Psoas muscle (tissue), 7 donors: ENCODE measurements at regions not wholly inside any gene's neighbourhood (a gene's known extent, or its start where the extent isn't known, plus 50 kb on each side); places are given as distances from the start of the nearest gene placed in this dataset.

Experiments used
- ATAC-seq, 4 donors: fragments of 200-7000 bp; cut with Tn5 transposase; one replicate each; pipeline ENCODE4 v1.9.1; 2020; ENCODE audit warnings: moderate library complexity in 3 of 4, mild to moderate bottlenecking in 2 of 4
- DNase-seq, 2 donors: peaks; one replicate each; pipeline ENCODE4 v3.0.0-alpha.2; 2020
- H3K27ac ChIP-seq: fragments of 200-600 bp; one replicate; pipeline ENCODE4 v1.8.0; 2022
- H3K27me3 ChIP-seq, 3 donors: fragments of 200-600 bp in 1 of 3; one replicate each; pipeline versions ENCODE4 v1.6.1 to v1.8.0; 2013 to 2022; ENCODE audit warnings: low read length in 2 of 3, mild to moderate bottlenecking in 2 of 3, moderate library complexity in 1 of 3; ENCODE audit not compliant: insufficient read depth in 3 of 3
- H3K36me3 ChIP-seq, 2 donors: fragments of 200-600 bp in 1 of 2; one replicate each; pipeline versions ENCODE4 v1.6.1 to v1.8.0; 2013 to 2022; ENCODE audit warnings: low read depth in 1 of 2, mild to moderate bottlenecking in 1 of 2, moderate library complexity in 1 of 2; ENCODE audit not compliant: insufficient read depth in 1 of 2
- H3K4me1 ChIP-seq: fragments of 200-600 bp; one replicate; pipeline ENCODE4 v1.8.0; 2022
- H3K4me3 ChIP-seq: fragments of 200-600 bp; one replicate; pipeline ENCODE4 v1.8.0; 2022; ENCODE audit warnings: mild to moderate bottlenecking
- H3K9me3 ChIP-seq: fragments of 200-600 bp; one replicate; pipeline ENCODE4 v1.8.0; 2022
- WGBS, 3 donors: extraction: QIAGEN DNeasy Blood & Tissue Kit; methylation state at CpG; one replicate each; pipeline versions ENCODE4 v1.1.6 to v1.1.7; 2013; 5-methylcytosine and 5-hydroxymethylcytosine counted together
- intact Hi-C, 2 donors: fragments of 100-400 bp; cut with DNase I; formaldehyde crosslinking; loops; one replicate each; pipeline versions ENCODE4 v1.11.0 to v1.14.2; 2022
- TF ChIP-seq, protein P1 (sequence below): fragments of 200-600 bp; IDR thresholded peaks from one replicate; pipeline ENCODE4 v1.8.0; 2022; ENCODE audit warnings: antibody characterized with exemption
- donor health status: healthy with polysubstance abuse.
- donor health status: DM: no; HTN: no; CAD: no; lungs with moderate emphysema.
- donor health status: Bipolar disorder and iron deficiency.
- donor health status: healthy.
- donor health status: DM: yes; HTN: yes; CAD: no.
- donor health status: DM: no; HTN: no; CAD: no.
- donor health status: DM: yes; HTN: yes; CAD: no.

DNA sequence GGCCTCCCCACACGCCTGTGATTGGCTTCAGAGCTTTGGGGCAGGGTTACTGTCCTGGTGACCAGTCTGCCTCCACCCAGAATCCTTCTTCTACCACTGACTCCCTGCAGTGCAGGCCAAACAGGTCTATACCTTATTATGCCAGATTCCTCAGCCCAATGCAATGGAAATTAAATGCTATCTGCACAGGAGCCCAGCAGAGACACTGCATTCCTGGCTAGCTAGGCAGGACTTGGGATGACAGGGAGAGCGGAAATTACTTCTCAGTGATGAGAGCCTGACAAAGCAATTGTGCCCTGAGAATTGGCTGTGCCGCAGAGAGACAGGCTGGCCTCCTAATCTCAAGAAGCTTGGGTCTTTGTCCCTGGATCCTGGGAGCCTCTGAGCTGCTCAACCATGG is 143.8 kb upstream of the NCAM1 start:
- Histone ChIP-seq H3K27ac (no peak overlapping the region), H3K36me3 (no peaks in the 10 kb centered on the region), H3K4me3 (no peak overlapping the region), H3K27me3 (no peaks in the 10 kb centered on the region), H3K9me3 (no peaks in the 10 kb centered on the region), H3K4me1 (no peaks in the 10 kb centered on the region)
- DNase-seq, result no peak
- intact Hi-C loops, result no loop called here
- no peak for ATAC-seq
- TF ChIP-seq, protein P1, sequence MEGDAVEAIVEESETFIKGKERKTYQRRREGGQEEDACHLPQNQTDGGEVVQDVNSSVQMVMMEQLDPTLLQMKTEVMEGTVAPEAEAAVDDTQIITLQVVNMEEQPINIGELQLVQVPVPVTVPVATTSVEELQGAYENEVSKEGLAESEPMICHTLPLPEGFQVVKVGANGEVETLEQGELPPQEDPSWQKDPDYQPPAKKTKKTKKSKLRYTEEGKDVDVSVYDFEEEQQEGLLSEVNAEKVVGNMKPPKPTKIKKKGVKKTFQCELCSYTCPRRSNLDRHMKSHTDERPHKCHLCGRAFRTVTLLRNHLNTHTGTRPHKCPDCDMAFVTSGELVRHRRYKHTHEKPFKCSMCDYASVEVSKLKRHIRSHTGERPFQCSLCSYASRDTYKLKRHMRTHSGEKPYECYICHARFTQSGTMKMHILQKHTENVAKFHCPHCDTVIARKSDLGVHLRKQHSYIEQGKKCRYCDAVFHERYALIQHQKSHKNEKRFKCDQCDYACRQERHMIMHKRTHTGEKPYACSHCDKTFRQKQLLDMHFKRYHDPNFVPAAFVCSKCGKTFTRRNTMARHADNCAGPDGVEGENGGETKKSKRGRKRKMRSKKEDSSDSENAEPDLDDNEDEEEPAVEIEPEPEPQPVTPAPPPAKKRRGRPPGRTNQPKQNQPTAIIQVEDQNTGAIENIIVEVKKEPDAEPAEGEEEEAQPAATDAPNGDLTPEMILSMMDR, result no peak
- 87 to 97% (median 94%) methylated on average over 3 of the region's 3 CpGs for WGBS, 3 donors

DNA sequence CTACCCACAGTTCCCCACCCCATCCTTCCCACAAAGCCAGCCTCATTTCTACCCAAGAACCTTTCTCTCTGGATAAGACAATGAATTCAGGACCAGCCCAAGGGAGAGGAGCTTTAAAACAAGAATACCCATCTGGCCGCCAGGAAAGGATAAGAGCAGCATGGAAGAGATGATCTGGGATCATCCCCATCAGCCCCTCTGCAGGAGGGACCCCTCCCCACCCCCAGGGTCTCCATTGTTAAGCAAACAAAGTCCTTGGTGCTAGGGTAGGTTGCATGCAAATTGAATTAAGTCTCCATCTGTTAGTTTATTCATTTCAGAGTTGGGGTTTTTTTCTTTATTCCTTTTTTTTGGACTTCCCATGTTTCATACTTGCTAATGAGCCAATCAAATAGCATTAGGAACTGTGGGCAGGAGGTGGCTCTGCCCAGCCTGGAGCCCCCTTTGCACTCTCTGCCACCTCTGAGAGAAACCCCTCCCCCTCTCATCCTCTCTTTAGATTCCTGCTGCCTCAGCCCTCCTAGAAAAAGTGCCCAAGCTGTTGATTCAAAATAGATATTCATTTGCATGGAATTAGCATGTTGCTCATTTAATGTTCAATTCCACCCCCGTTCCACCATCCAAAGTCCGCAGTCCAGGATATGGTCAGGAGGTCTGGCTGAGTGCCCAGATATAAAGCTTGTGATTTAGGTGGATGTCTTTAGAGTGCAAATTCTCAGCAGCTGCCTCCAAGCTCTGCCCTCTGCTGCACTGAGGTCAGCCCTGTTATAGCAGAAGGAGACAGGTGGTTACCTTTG is 138.5 kb upstream of the NCAM1 start:
- H3K27me3 ChIP-seq, result no peaks in the 10 kb centered on the region
- no peaks in the 10 kb centered on the region for H3K9me3 ChIP-seq
- DNase-seq (no peak), ATAC-seq (no peak)
- H3K27ac ChIP-seq, result no peak overlapping the region
- intact Hi-C loops, result no loop called here
- TF ChIP-seq, protein P1, result no peak
- no peaks in the 10 kb centered on the region for H3K36me3 ChIP-seq
- H3K4me3 ChIP-seq, result no peak overlapping the region
- no peaks in the 10 kb centered on the region for H3K4me1 ChIP-seq
- WGBS, 3 donors, result 32 to 46% (median 39%) methylated on average over 3 of the region's 3 CpGs

DNA sequence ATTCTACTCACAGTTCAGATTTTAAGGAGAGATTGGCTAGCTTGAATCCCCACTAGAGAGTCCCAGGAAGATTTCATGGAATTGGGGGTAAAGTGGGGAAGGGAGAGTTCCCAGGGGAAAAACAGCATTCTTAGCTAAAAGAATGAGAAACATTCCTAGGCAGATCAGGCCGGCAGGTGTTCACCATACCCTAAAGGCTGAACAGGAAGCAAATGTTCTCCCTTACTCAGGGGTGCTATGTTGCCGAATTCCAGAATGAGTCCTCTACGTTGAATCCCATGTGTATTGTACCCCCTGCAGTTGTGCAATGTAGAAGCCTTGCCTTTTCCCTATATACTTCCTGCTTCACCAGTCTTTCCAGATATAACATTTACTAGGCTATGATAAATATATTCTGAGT is 135.2 kb upstream of the NCAM1 start:
- no peaks in the 10 kb centered on the region for H3K27me3 ChIP-seq
- intact Hi-C loops, result no loop called here
- no peak for ATAC-seq
- DNase-seq, result no peak
- TF ChIP-seq, protein P1, result no peak
- no peaks in the 10 kb centered on the region for H3K4me1 ChIP-seq
- no peaks in the 10 kb centered on the region for H3K36me3 ChIP-seq
- no peaks in the 10 kb centered on the region for H3K9me3 ChIP-seq
- 70 to 81% (median 77%) methylated on average over 3 of the region's 3 CpGs for WGBS, 3 donors
- H3K4me3 ChIP-seq, result no peak overlapping the region
- no peak overlapping the region for H3K27ac ChIP-seq

DNA sequence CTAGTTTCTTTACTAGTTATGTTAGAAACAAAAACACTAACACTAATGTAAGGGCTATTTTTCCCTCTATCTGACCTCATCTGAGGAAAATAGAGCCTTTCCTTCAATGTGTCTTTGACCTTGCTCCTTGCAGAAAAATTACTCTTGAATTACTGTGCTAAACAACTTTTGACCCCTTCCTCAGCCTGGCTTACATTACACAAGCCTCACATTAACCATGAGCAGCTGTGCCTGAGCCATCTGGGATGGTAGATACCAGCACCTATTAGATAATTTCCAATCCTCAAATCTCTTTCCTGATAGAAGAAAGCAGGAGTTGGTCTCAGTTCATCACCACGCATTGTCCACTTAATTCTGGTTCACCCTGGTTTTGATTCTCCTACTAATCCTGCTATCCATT is 134.4 kb upstream of the NCAM1 start:
- Histone ChIP-seq H3K27me3 (no peaks in the 10 kb centered on the region), H3K27ac (no peak overlapping the region), H3K4me1 (no peaks in the 10 kb centered on the region), H3K36me3 (no peaks in the 10 kb centered on the region), H3K9me3 (no peaks in the 10 kb centered on the region), H3K4me3 (no peak overlapping the region)
- ATAC-seq, result no peak
- no peak for DNase-seq
- TF ChIP-seq, protein P1, result no peak
- WGBS, 3 donors, result 90 to 100% (median 94%) methylated on average over 1 of the region's 1 CpG
- intact Hi-C loops, result no loop called here

DNA sequence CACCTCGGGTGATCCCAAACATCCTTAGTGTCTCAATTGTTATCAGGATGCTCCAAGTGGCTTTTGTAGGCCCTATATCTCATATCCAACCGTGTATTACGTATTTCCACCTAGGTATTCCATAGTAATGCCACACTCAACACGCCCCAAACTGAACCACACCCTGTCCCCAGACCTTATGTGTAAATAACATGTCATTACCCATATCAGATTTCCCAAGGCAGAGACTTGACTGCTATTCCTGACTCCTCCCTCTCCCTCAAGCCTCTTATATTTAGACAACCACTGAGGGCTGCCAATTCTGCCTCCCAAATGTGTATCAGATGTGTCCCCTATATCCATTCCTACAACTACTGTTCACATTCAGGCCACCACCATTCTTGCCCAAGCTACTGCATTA is 132.8 kb upstream of the NCAM1 start:
- intact Hi-C loops, result no loop called here
- DNase-seq (no peak), ATAC-seq (peak in 2 of 4 donors; percentile 65 to 82)
- Histone ChIP-seq H3K27me3 (no peaks in the 10 kb centered on the region), H3K4me3 (no peak overlapping the region), H3K4me1 (no peaks in the 10 kb centered on the region), H3K27ac (no peak overlapping the region), H3K36me3 (no peaks in the 10 kb centered on the region), H3K9me3 (no peaks in the 10 kb centered on the region)
- TF ChIP-seq, protein P1, result no peak
- 56 to 88% (median 75%) methylated on average over 4 of the region's 4 CpGs for WGBS, 3 donors
